DOHH2 (cell line): ENCODE measurements at regions not wholly inside any gene's neighbourhood (a gene's known extent, or its start where the extent isn't known, plus 50 kb on each side); places are given as distances from the start of the nearest gene placed in this dataset.

ENCODE experiments used
- EZH2phosphoT487 ChIP-seq: fragments of 200-600 bp; sonication (generic); IDR thresholded peaks from 2 replicates; pipeline ENCODE4 v1.6.1; 2017; ENCODE audit warnings: borderline replicate concordance, mild to moderate bottlenecking, antibody characterized with exemption, low read length, moderate library complexity, mixed read lengths
- TF ChIP-seq, protein P1 (sequence below): fragments of 200-600 bp; sonication (generic); IDR thresholded peaks from one replicate; pipeline ENCODE4 v1.5.1; 2014; ENCODE audit warnings: antibody characterized with exemption, mild to moderate bottlenecking, low read depth, low read length; ENCODE audit not compliant: poor library complexity, severe bottlenecking

DNA sequence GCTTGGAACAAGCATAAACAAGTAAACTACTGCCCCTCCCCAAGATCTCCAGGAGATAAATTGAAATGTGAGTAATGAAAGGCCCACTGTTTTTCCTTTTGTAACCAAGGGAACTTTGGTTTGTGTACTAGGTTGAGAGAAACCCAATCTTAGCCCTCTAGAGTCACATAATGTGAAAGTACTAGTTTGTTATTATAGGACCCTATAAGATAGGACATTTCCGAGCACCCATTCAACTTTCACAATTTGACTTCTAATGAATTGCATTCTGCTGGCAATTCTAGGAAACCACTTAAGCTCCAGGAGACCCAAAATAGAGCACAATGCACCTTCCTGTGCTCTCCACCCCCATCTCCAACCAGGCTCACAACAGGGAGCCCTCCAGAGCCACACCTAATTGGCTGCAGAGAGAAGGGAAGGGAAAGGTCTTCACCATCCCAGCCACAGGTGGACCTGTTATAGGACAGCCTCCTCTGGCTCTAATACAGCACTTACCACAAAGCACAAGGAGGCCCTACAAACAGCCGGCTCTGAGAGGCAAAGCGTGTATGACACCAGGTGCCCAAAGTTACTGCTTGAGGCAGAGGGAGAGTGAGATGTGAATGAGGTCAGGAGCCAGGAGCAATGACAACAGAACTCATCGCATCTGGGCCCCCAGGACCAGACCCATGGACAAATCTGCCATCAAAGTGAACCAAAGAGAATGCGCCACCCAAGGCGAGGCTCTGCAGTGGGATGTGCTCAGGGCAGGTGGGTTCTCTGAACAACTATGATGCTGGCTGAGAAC lies 163.3 kb upstream of the NTF3 start:
- TF ChIP-seq, protein P1, sequence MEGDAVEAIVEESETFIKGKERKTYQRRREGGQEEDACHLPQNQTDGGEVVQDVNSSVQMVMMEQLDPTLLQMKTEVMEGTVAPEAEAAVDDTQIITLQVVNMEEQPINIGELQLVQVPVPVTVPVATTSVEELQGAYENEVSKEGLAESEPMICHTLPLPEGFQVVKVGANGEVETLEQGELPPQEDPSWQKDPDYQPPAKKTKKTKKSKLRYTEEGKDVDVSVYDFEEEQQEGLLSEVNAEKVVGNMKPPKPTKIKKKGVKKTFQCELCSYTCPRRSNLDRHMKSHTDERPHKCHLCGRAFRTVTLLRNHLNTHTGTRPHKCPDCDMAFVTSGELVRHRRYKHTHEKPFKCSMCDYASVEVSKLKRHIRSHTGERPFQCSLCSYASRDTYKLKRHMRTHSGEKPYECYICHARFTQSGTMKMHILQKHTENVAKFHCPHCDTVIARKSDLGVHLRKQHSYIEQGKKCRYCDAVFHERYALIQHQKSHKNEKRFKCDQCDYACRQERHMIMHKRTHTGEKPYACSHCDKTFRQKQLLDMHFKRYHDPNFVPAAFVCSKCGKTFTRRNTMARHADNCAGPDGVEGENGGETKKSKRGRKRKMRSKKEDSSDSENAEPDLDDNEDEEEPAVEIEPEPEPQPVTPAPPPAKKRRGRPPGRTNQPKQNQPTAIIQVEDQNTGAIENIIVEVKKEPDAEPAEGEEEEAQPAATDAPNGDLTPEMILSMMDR = no peak
- no peak for TF ChIP-seq EZH2phosphoT487
